WTC11 (cell line): ENCODE measurements at regions not wholly inside any gene's neighbourhood (a gene's known extent, or its start where the extent isn't known, plus 50 kb on each side); places are given as distances from the start of the nearest gene placed in this dataset.

Experiments used
- ATAC-seq: fragments of 200-7000 bp; cut with Tn5 transposase; 2 replicates; pipeline ENCODE4 v1.10.0; 2021; ENCODE audit warnings: mild to moderate bottlenecking, moderate library complexity
- CTCF ChIA-PET: fragments of 300-600 bp; sonication (Branson Sonifier 250); formaldehyde crosslinking; loops from one replicate; lab custom pipeline; 2021; ENCODE audit warnings: antibody characterized with exemption; lab: Charles Lee
- POLR2A ChIA-PET: fragments of 350-600 bp; sonication (Branson Sonifier 250); formaldehyde crosslinking; loops from one replicate; lab custom pipeline; 2021; ENCODE audit warnings: antibody characterized with exemption; lab: Charles Lee
- DNase-seq: peaks from one replicate; pipeline ENCODE4 v3.0.0; 2021; ENCODE audit warnings: low spot score
- H3K27ac Mint-ChIP-seq: 2 replicates; pipeline ENCODE4 v1.8.0; 2021; ENCODE audit warnings: mixed read lengths
- H3K27me3 Mint-ChIP-seq: 2 replicates; pipeline ENCODE4 v1.8.0; 2021; ENCODE audit warnings: low read depth, mild to moderate bottlenecking, moderate library complexity, mixed read lengths
- H3K36me3 Mint-ChIP-seq: 2 replicates; pipeline ENCODE4 v1.8.0; 2021; ENCODE audit warnings: mixed read lengths
- H3K4me1 Mint-ChIP-seq: 2 replicates; pipeline ENCODE4 v1.8.0; 2022; ENCODE audit warnings: mixed read lengths
- H3K4me3 Mint-ChIP-seq: 2 replicates; pipeline ENCODE4 v1.8.0; 2021; ENCODE audit warnings: mild to moderate bottlenecking, moderate library complexity, mixed read lengths
- H3K9me3 Mint-ChIP-seq: 2 replicates; pipeline ENCODE4 v1.8.0; 2021; ENCODE audit warnings: mixed read lengths
- ATF1 ChIP-seq: sonication (generic); formaldehyde crosslinking; IDR thresholded peaks from 2 replicates; pipeline ENCODE4 v1.8.1; 2023; ENCODE audit warnings: mild to moderate bottlenecking, moderate library complexity, missing genetic modification reagents
- ATF2 ChIP-seq: sonication (generic); formaldehyde crosslinking; IDR thresholded peaks from 2 replicates; pipeline ENCODE4 v1.8.1; 2022; ENCODE audit warnings: low read depth, missing genetic modification reagents, borderline replicate concordance
- CREB1 ChIP-seq: sonication (generic); formaldehyde crosslinking; IDR thresholded peaks from 2 replicates; pipeline ENCODE4 v1.8.0; 2023; ENCODE audit warnings: mild to moderate bottlenecking, missing genetic modification reagents
- E2F4 ChIP-seq: sonication (generic); formaldehyde crosslinking; IDR thresholded peaks from 2 replicates; pipeline ENCODE4 v1.8.1; 2022; ENCODE audit warnings: low read depth, mild to moderate bottlenecking, moderate library complexity, missing genetic modification reagents, borderline replicate concordance
- ETV6 ChIP-seq: sonication (generic); formaldehyde crosslinking; IDR thresholded peaks from 2 replicates; pipeline ENCODE4 v1.8.1; 2022; ENCODE audit warnings: mild to moderate bottlenecking, missing genetic modification reagents
- FOXK1 ChIP-seq: sonication (generic); formaldehyde crosslinking; IDR thresholded peaks from 2 replicates; pipeline ENCODE4 v1.8.0; 2022; ENCODE audit warnings: mild to moderate bottlenecking, moderate library complexity, missing genetic modification reagents
- GRHL2 ChIP-seq: fragments of 250-450 bp; sonication (Bioruptor Pico); IDR thresholded peaks from 2 replicates; pipeline ENCODE4 v1.8.0; 2022; ENCODE audit warnings: mild to moderate bottlenecking, moderate library complexity; ENCODE audit not compliant: insufficient replicate concordance, severe bottlenecking
- GTF2I ChIP-seq: fragments of 250-450 bp; sonication (Bioruptor Pico); conservative IDR thresholded peaks from 2 replicates; pipeline ENCODE4 v1.4.0; 2021; ENCODE audit warnings: mild to moderate bottlenecking
- HMGA2 ChIP-seq: fragments of 250-450 bp; sonication (Bioruptor Pico); IDR thresholded peaks from 2 replicates; pipeline ENCODE4 v1.4.0; 2021; ENCODE audit warnings: mild to moderate bottlenecking, moderate library complexity
- HMGXB4 ChIP-seq: sonication (generic); formaldehyde crosslinking; IDR thresholded peaks from 2 replicates; pipeline ENCODE4 v1.8.1; 2023; ENCODE audit warnings: mild to moderate bottlenecking, moderate library complexity, missing genetic modification reagents
- IRF2 ChIP-seq: sonication (generic); formaldehyde crosslinking; IDR thresholded peaks from 2 replicates; pipeline ENCODE4 v1.8.0; 2022; ENCODE audit warnings: low read depth, missing genetic modification reagents, borderline replicate concordance
- MAX ChIP-seq: sonication (generic); formaldehyde crosslinking; IDR thresholded peaks from 2 replicates; pipeline ENCODE4 v1.8.0; 2022; ENCODE audit warnings: mild to moderate bottlenecking, missing genetic modification reagents
- NFATC4 ChIP-seq: fragments of 250-450 bp; sonication (Bioruptor Pico); IDR thresholded peaks from 2 replicates; pipeline ENCODE4 v1.9.0; 2021; ENCODE audit warnings: mild to moderate bottlenecking
- OVOL2 ChIP-seq: fragments of 250-450 bp; sonication (Bioruptor Pico); IDR thresholded peaks from 2 replicates; pipeline ENCODE4 v1.9.0; 2021; ENCODE audit warnings: mild to moderate bottlenecking, borderline replicate concordance
- PRRX2 ChIP-seq: fragments of 250-450 bp; sonication (Bioruptor Pico); IDR thresholded peaks from 2 replicates; pipeline ENCODE4 v1.8.0; 2021; ENCODE audit warnings: mild to moderate bottlenecking
- RORB ChIP-seq: fragments of 250-450 bp; sonication (Bioruptor Pico); IDR thresholded peaks from 2 replicates; pipeline ENCODE4 v1.9.0; 2021; ENCODE audit warnings: mild to moderate bottlenecking
- SMAD3 ChIP-seq: sonication (generic); formaldehyde crosslinking; IDR thresholded peaks from 2 replicates; pipeline ENCODE4 v1.8.0; 2022; ENCODE audit warnings: missing genetic modification reagents, mild to moderate bottlenecking, borderline replicate concordance
- SMAD4 ChIP-seq: sonication (generic); formaldehyde crosslinking; IDR thresholded peaks from 2 replicates; pipeline ENCODE4 v1.8.0; 2022; ENCODE audit warnings: mild to moderate bottlenecking, missing genetic modification reagents
- USF2 ChIP-seq: sonication (generic); formaldehyde crosslinking; IDR thresholded peaks from 2 replicates; pipeline ENCODE4 v1.8.1; 2023; ENCODE audit warnings: mild to moderate bottlenecking, missing genetic modification reagents, moderate library complexity
- ZNF138 ChIP-seq: sonication (generic); formaldehyde crosslinking; conservative IDR thresholded peaks from 2 replicates; pipeline ENCODE4 v1.8.1; 2022; ENCODE audit warnings: mild to moderate bottlenecking, moderate library complexity, missing genetic modification reagents
- ZNF219 ChIP-seq: sonication (generic); formaldehyde crosslinking; IDR thresholded peaks from 2 replicates; pipeline ENCODE4 v1.8.0; 2023; ENCODE audit warnings: missing genetic modification reagents, mild to moderate bottlenecking, borderline replicate concordance
- ZNF281 ChIP-seq: sonication (generic); formaldehyde crosslinking; IDR thresholded peaks from 2 replicates; pipeline ENCODE4 v1.8.0; 2023; ENCODE audit warnings: mild to moderate bottlenecking, missing genetic modification reagents
- ZNF317 ChIP-seq: sonication (generic); formaldehyde crosslinking; IDR thresholded peaks from 2 replicates; pipeline ENCODE4 v1.8.1; 2023; ENCODE audit warnings: low read depth, mild to moderate bottlenecking, moderate library complexity, missing genetic modification reagents, borderline replicate concordance
- ZNF396 ChIP-seq: fragments of 250-450 bp; sonication (Bioruptor Pico); IDR thresholded peaks from 2 replicates; pipeline ENCODE4 v1.8.0; 2021; ENCODE audit warnings: mild to moderate bottlenecking, moderate library complexity, borderline replicate concordance

- H3K36me3 Mint-ChIP-seq, result peaks cover 19% of the 10 kb centered on the region
- POLR2A ChIA-PET, result no interaction called here
- H3K4me1 Mint-ChIP-seq, result 0 out of 2 replicates have a peak, but pooled peaks cover 3% of the 10 kb centered on the region
- H3K27me3 Mint-ChIP-seq, result peaks cover 31% of the 10 kb centered on the region
- CTCF ChIA-PET, result no interaction called here
- no peak overlapping the region for H3K4me3 Mint-ChIP-seq
- TF ChIP-seq SMAD4 (CRISPR knock-in tag), result no peak
- no peak for TF ChIP-seq CREB1 (CRISPR knock-in tag)
- TF ChIP-seq PRRX2 (CRISPR knock-in tag), result no peak
- no peak for TF ChIP-seq ZNF138
- no peak for TF ChIP-seq E2F4 (CRISPR knock-in tag)
- TF ChIP-seq RORB (CRISPR knock-in tag), result no peak
- TF ChIP-seq GRHL2 (CRISPR knock-in tag), result no peak
- TF ChIP-seq USF2 (CRISPR knock-in tag), result no peak
- TF ChIP-seq IRF2 (CRISPR knock-in tag), result no peak
- TF ChIP-seq SMAD3, result no peak
- TF ChIP-seq MAX (CRISPR knock-in tag), result no peak
- no peak for TF ChIP-seq ZNF317
- TF ChIP-seq OVOL2, result no peak
- TF ChIP-seq GTF2I (CRISPR knock-in tag), result no peak
- H3K9me3 Mint-ChIP-seq, result peaks cover 26% of the 10 kb centered on the region
- ATAC-seq, result no peak
- DNase-seq, result no peak
- no peak overlapping the region for H3K27ac Mint-ChIP-seq
These were observed 69.8 kb upstream of the PGBD5 start for GRCh38 chr1:230495891-230496385.

- H3K27ac Mint-ChIP-seq, result no peak overlapping the region
- TF ChIP-seq ATF1 (CRISPR knock-in tag) (no peak), NFATC4 (CRISPR knock-in tag) (no peak), ETV6 (no peak), SMAD3 (no peak)
- CTCF ChIA-PET, result no interaction called here
- POLR2A ChIA-PET, result no interaction called here
- 0 out of 2 replicates have a peak, but pooled peaks cover 3% of the 10 kb centered on the region for H3K4me1 Mint-ChIP-seq
- DNase-seq (no peak), ATAC-seq (no peak)
- no peak overlapping the region for H3K4me3 Mint-ChIP-seq
- H3K9me3 Mint-ChIP-seq, result peaks cover 18% of the 10 kb centered on the region
- peaks cover 12% of the 10 kb centered on the region for H3K36me3 Mint-ChIP-seq
- peaks cover 25% of the 10 kb centered on the region; the same call in 1 of the 2 replicates for H3K27me3 Mint-ChIP-seq
These were observed 68.9 kb upstream of the PGBD5 start for GRCh38 chr1:230495076-230495475.

- TF ChIP-seq ZNF219 (CRISPR knock-in tag), result no peak
- TF ChIP-seq FOXK1 (CRISPR knock-in tag), result no peak
- TF ChIP-seq ZNF281 (CRISPR knock-in tag), result no peak
- TF ChIP-seq HMGXB4, result no peak
- TF ChIP-seq ZNF396 (CRISPR knock-in tag), result no peak
- TF ChIP-seq ATF2 (CRISPR knock-in tag), result no peak
- no peak for TF ChIP-seq HMGA2 (CRISPR knock-in tag)
These were observed 68.4 kb upstream of the PGBD5 start for GRCh38 chr1:230494514-230494913.

More at GRCh38 chr1:230494514-230494913, 68.4 kb upstream of the PGBD5 start:
- ChIA-PET CTCF (no interaction called here), POLR2A (no interaction called here)
- Mint-ChIP-seq H3K9me3 (peaks cover 13% of the 10 kb centered on the region), H3K4me3 (no peak overlapping the region), H3K4me1 (0 out of 2 replicates have a peak, but pooled peaks cover 3% of the 10 kb centered on the region), H3K27me3 (peaks cover 20% of the 10 kb centered on the region; the same call in 1 of the 2 replicates), H3K27ac (no peak overlapping the region), H3K36me3 (peaks cover 7% of the 10 kb centered on the region)
- no peak for ATAC-seq
- no peak for DNase-seq
